GM18867 (cell line): ENCODE measurements at regions not wholly inside any gene's neighbourhood (a gene's known extent, or its start where the extent isn't known, plus 50 kb on each side); places are given as distances from the start of the nearest gene placed in this dataset.
"Not testable (repeated sequence)": the region's sequence is repeated elsewhere in the genome, so short reads cannot be mapped to it uniquely, and the experiment has no call there.

ENCODE experiments used
- ATAC-seq: cut with Tn5 transposase; IDR thresholded peaks from one replicate; pipeline ENCODE4 v1.9.1; 2021; ENCODE audit warnings: mild to moderate bottlenecking, moderate library complexity; ENCODE audit not compliant: unreplicated experiment

GRCh38 chr10:117601716-117602115, 59.2 kb downstream of the EMX2 start:
- no peak for ATAC-seq

GRCh38 chr10:117603081-117603480, 60.5 kb downstream of the EMX2 start:
- ATAC-seq = no peak

- ATAC-seq = no peak
These were observed 61.2 kb downstream of the EMX2 start for GRCh38 chr10:117603726-117604125.

GRCh38 chr10:117609095-117609795, 66.7 kb downstream of the EMX2 start:
- ATAC-seq = peak; percentile 69

- ATAC-seq = no peak
These were observed 67.2 kb downstream of the EMX2 start for GRCh38 chr10:117609796-117610170.

- ATAC-seq = no peak
These were observed 67.8 kb downstream of the EMX2 start for GRCh38 chr10:117610321-117610720.

GRCh38 chr10:117612113-117612512, 69.6 kb downstream of the EMX2 start:
- ATAC-seq = no peak

GRCh38 chr10:117615649-117616048, 73.1 kb downstream of the EMX2 start:
- ATAC-seq = no peak

- peak; percentile 68 for ATAC-seq
These were observed 73.6 kb downstream of the EMX2 start for GRCh38 chr10:117616179-117616578.

GRCh38 chr10:117617086-117617485, 74.5 kb downstream of the EMX2 start:
- ATAC-seq = no peak

GRCh38 chr10:117617659-117618058, 75.1 kb downstream of the EMX2 start:
- ATAC-seq = peak; percentile 77

GRCh38 chr10:117619223-117619622, 76.7 kb downstream of the EMX2 start:
- no peak for ATAC-seq

GRCh38 chr10:117619707-117620405, 77.3 kb downstream of the EMX2 start:
- ATAC-seq = no peak

- no peak for ATAC-seq
These were observed 78.7 kb downstream of the EMX2 start for GRCh38 chr10:117621196-117621595.

- no peak for ATAC-seq
These were observed 79.4 kb downstream of the EMX2 start for GRCh38 chr10:117621795-117622420.

GRCh38 chr10:117622471-117623184, 80.1 kb downstream of the EMX2 start:
- no peak for ATAC-seq

GRCh38 chr10:117626228-117626627, 83.7 kb downstream of the EMX2 start:
- ATAC-seq = no peak

- ATAC-seq = no peak
These were observed 85.0 kb downstream of the EMX2 start for GRCh38 chr10:117627561-117627960.

- not testable (repeated sequence) for ATAC-seq
These were observed 87.2 kb downstream of the EMX2 start for GRCh38 chr10:117629717-117630116.

- ATAC-seq = no peak
These were observed 89.0 kb downstream of the EMX2 start for GRCh38 chr10:117631276-117632145.
